B cell (primary cell): ENCODE measurements at regions not wholly inside any gene's neighbourhood (a gene's known extent, or its start where the extent isn't known, plus 50 kb on each side); places are given as distances from the start of the nearest gene placed in this dataset.

Experiments used
- CTCF ChIP-seq: fragments of 200-600 bp; IDR thresholded peaks from one replicate; pipeline ENCODE4 v1.8.0; 2022; ENCODE audit warnings: antibody characterized with exemption, mild to moderate bottlenecking
- EZH2 ChIP-seq: IDR thresholded peaks from 2 replicates; pipeline ENCODE4 v1.6.1; 2012; ENCODE audit warnings: borderline replicate concordance, low read depth, mild to moderate bottlenecking, moderate library complexity, low read length; ENCODE audit not compliant: insufficient read depth, poor library complexity, severe bottlenecking

- TF ChIP-seq EZH2 (no peak), CTCF (no peak)
Observed at GRCh38 chr13:74329962-74330361, 195.8 kb upstream of the KLF12 start.
